ENCODE measurements at regions not wholly inside any gene's neighbourhood (a gene's known extent, or its start where the extent isn't known, plus 50 kb on each side); places are given as distances from the start of the nearest gene placed in this dataset.

GRCh38 chr22:49656291-49656851 is 171.3 kb downstream of the BRD1 start:
- TF ChIP-seq TCF4 (CRISPR knock-in tag; IDR thresholded peaks at IDR 0.05; ENCODE audit: borderline replicate concordance): no peak
- no peak for TF ChIP-seq PATZ1 (CRISPR knock-in tag; IDR thresholded peaks at IDR 0.05; ENCODE audit: borderline replicate concordance)
- TF ChIP-seq, protein P1, sequence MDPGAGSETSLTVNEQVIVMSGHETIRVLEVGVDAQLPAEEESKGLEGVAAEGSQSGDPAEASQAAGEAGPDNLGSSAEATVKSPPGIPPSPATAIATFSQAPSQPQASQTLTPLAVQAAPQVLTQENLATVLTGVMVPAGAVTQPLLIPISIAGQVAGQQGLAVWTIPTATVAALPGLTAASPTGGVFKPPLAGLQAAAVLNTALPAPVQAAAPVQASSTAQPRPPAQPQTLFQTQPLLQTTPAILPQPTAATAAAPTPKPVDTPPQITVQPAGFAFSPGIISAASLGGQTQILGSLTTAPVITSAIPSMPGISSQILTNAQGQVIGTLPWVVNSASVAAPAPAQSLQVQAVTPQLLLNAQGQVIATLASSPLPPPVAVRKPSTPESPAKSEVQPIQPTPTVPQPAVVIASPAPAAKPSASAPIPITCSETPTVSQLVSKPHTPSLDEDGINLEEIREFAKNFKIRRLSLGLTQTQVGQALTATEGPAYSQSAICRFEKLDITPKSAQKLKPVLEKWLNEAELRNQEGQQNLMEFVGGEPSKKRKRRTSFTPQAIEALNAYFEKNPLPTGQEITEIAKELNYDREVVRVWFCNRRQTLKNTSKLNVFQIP (CRISPR knock-in tag; IDR thresholded peaks at IDR 0.05; ENCODE audit: borderline replicate concordance, low read depth): no peak
- no peak for TF ChIP-seq CREB5 (CRISPR knock-in tag; IDR thresholded peaks at IDR 0.05; ENCODE audit: low read depth)
- no peak for TF ChIP-seq ARNTL (CRISPR knock-in tag; IDR thresholded peaks at IDR 0.05; ENCODE audit: borderline replicate concordance, low read depth)
- no peak for TF ChIP-seq ZC3H10 (CRISPR knock-in tag; IDR thresholded peaks at IDR 0.05)
- no peak for TF ChIP-seq RARB (CRISPR knock-in tag; IDR thresholded peaks at IDR 0.05)
- no peak for TF ChIP-seq ZNF565 (CRISPR knock-in tag; conservative IDR thresholded peaks at IDR 0.05; ENCODE audit: low read depth)

Data from SK-N-SH treated with all-trans-retinoic acid at 6 μM for 48 hours (cell line).